ENCODE measurements at regions not wholly inside any gene's neighbourhood (a gene's known extent, or its start where the extent isn't known, plus 50 kb on each side); places are given as distances from the start of the nearest gene placed in this dataset.

DNA sequence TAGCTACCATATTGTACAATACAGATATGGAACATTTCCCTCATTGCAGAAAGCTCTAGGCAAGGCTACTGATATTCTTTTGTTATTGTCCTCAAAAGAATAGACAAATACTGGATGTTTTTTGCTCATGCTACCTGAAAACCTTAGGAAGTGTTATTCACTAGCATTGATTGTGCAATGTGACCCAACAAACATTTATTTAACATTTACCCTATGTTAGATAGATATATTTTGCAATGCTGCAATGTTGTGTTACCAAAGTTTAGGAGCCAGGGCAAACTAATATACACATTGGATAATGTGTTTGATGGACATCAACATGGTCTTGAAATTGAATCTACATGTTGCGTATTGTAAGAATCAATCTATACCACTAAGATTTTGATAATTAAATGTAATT lies 112.8 kb upstream of the CREB5 start:
- Mint-ChIP-seq H3K27me3 (ENCODE audit: insufficient read depth) (no peaks in the 10 kb centered on the region; the same call in 1 of the 2 replicates), H3K36me3 (ENCODE audit: low read depth) (no peaks in the 10 kb centered on the region), H3K4me1 (ENCODE audit: low read depth) (no peaks in the 10 kb centered on the region), H3K27ac (no peak overlapping the region), H3K4me3 (no peak overlapping the region), H3K9me3 (no peaks in the 10 kb centered on the region)
- TF ChIP-seq CTCF (IDR thresholded peaks at IDR 0.05), result no peak
- DNase-seq, result no peak

- DNase-seq, result no peak
- Mint-ChIP-seq H3K4me3 (no peak overlapping the region), H3K27me3 (ENCODE audit: insufficient read depth) (no peaks in the 10 kb centered on the region; the same call in none of the 2 replicates), H3K4me1 (ENCODE audit: low read depth) (no peaks in the 10 kb centered on the region), H3K36me3 (ENCODE audit: low read depth) (no peaks in the 10 kb centered on the region), H3K9me3 (no peaks in the 10 kb centered on the region), H3K27ac (no peak overlapping the region)
- TF ChIP-seq CTCF (IDR thresholded peaks at IDR 0.05), result no peak
Observed at GRCh38 chr7:28300488-28300887, 111.8 kb upstream of the CREB5 start.

DNA sequence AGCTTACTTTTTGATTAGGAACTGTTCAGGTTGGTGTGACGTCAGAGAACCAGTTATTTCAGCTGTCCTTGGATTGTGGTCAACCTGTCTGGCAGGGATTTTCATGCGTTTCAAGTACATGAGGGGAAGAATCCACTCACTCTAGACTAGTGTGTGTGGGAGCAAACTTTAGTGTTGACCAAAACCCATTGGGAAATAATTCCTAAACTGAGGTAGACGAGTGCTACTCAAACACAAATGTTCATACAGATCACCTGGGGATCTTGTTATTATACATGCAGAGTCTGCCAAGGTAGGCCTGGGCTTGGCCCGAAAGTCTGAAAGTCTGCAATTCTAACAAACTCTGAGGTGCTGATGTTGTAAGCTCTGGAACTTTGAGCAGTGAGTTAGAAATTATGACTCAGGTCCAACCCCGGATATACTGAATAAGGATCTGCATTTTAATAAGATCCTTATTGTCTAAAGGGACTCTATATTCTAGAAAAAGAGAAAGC lies 111.1 kb upstream of the CREB5 start:
- no peaks in the 10 kb centered on the region; the same call in none of the 2 replicates for H3K27me3 Mint-ChIP-seq (ENCODE audit: insufficient read depth)
- H3K27ac Mint-ChIP-seq, result no peak overlapping the region
- no peak for DNase-seq
- no peak for TF ChIP-seq CTCF (IDR thresholded peaks at IDR 0.05)
- H3K4me3 Mint-ChIP-seq, result no peak overlapping the region
- no peaks in the 10 kb centered on the region for H3K4me1 Mint-ChIP-seq (ENCODE audit: low read depth)
- H3K36me3 Mint-ChIP-seq (ENCODE audit: low read depth), result no peaks in the 10 kb centered on the region
- no peaks in the 10 kb centered on the region for H3K9me3 Mint-ChIP-seq

DNA sequence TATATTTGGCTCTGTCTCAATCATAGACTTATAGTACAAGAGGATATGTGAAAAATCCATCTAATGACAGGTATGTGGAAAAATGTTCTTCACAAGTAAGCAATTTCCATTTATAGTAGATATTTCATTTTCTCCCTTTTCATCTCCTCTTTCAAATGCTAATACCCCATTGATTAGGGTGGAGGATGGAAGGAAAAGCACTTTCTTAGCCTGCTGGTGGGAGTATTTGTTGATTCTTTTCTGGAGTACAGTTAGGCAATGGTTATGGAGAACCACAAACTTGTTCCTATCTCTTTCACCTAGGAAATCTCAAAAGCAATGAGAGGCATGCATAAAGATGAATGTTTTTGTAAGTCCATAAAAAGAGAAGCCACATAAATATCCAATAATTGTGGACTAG lies 108.0 kb upstream of the CREB5 start:
- H3K36me3 Mint-ChIP-seq (ENCODE audit: low read depth), result no peaks in the 10 kb centered on the region
- no peaks in the 10 kb centered on the region for H3K9me3 Mint-ChIP-seq
- no peaks in the 10 kb centered on the region; the same call in none of the 2 replicates for H3K27me3 Mint-ChIP-seq (ENCODE audit: insufficient read depth)
- H3K27ac Mint-ChIP-seq, result no peak overlapping the region
- H3K4me3 Mint-ChIP-seq, result no peak overlapping the region
- DNase-seq, result no peak
- no peaks in the 10 kb centered on the region for H3K4me1 Mint-ChIP-seq (ENCODE audit: low read depth)
- TF ChIP-seq CTCF (IDR thresholded peaks at IDR 0.05), result no peak

DNA sequence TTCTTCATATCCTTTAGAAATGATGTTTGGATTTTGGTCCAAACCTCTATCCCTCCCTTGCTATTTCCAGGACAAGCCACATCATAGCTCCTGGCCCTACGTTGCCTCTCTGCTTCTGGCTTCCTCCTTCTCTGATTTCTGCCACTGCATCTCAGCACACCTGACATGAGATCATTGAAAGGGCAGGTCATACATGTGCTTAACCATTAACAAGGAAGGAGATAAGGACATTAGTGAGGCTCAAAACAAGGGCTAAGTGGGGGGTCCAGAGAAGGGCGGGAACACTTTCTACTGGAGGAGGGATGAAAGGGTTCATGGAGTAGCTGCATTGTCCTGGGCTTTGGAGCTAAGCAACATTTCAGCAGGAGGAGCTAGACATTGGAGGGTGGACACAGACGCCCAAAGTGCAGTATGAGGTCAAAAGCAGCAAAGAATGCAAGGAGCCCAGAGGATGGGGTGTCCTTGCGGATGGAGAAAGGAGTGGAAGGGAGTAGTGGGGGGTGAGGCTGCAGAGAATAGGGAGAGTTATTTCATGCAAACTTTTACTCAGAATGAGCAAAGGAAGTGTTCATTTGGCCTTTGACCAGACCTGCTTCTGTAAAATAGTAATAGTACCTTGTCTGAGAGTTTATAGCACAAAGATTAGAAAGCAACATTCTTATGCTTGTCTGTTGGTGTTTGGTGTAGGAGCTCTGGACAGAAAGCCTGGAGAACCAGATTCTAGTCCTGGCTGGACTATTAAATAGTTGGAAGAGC lies 102.4 kb upstream of the CREB5 start:
- Mint-ChIP-seq H3K9me3 (no peaks in the 10 kb centered on the region), H3K4me3 (no peak overlapping the region), H3K4me1 (ENCODE audit: low read depth) (no peaks in the 10 kb centered on the region), H3K27ac (no peak overlapping the region), H3K27me3 (ENCODE audit: insufficient read depth) (peaks cover 14% of the 10 kb centered on the region), H3K36me3 (ENCODE audit: low read depth) (no peaks in the 10 kb centered on the region)
- DNase-seq, result no peak
- TF ChIP-seq CTCF (IDR thresholded peaks at IDR 0.05), result no peak

All from HFFc6 (cell line).